Peyer's patch (tissue), 4 donors: ENCODE measurements at regions not wholly inside any gene's neighbourhood (a gene's known extent, or its start where the extent isn't known, plus 50 kb on each side); places are given as distances from the start of the nearest gene placed in this dataset.
"Not testable (repeated sequence)": the region's sequence is repeated elsewhere in the genome, so short reads cannot be mapped to it uniquely, and the experiment has no call there.

Source experiments
- POLR2A ChIP-seq, 2 donors: fragments of 450-650 bp; IDR thresholded peaks; one replicate each; pipeline ENCODE4 v1.5.1; 2017; ENCODE audit warnings: antibody characterized with exemption in 2 of 2, mild to moderate bottlenecking in 2 of 2, moderate library complexity in 2 of 2
- TF ChIP-seq, protein P1 (sequence below), 6 experiments: fragments of 450-650 bp in 4 of 6; fragments of 200-600 bp in 2 of 6; sonication (generic) in 1 of 6; IDR thresholded peaks; one replicate each; pipeline ENCODE4 v1.5.1; 2017 to 2019; ENCODE audit warnings: antibody characterized with exemption in 6 of 6, mild to moderate bottlenecking in 3 of 6, moderate library complexity in 1 of 6

- TF ChIP-seq POLR2A (IDR thresholded peaks at IDR 0.05): not testable (repeated sequence)
- TF ChIP-seq, protein P1, sequence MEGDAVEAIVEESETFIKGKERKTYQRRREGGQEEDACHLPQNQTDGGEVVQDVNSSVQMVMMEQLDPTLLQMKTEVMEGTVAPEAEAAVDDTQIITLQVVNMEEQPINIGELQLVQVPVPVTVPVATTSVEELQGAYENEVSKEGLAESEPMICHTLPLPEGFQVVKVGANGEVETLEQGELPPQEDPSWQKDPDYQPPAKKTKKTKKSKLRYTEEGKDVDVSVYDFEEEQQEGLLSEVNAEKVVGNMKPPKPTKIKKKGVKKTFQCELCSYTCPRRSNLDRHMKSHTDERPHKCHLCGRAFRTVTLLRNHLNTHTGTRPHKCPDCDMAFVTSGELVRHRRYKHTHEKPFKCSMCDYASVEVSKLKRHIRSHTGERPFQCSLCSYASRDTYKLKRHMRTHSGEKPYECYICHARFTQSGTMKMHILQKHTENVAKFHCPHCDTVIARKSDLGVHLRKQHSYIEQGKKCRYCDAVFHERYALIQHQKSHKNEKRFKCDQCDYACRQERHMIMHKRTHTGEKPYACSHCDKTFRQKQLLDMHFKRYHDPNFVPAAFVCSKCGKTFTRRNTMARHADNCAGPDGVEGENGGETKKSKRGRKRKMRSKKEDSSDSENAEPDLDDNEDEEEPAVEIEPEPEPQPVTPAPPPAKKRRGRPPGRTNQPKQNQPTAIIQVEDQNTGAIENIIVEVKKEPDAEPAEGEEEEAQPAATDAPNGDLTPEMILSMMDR (IDR thresholded peaks at IDR 0.05): not testable (repeated sequence)
Observed at GRCh38 chr5:174648618-174649017, 75.8 kb upstream of the MSX2 start.
